K562 (cell line): ENCODE measurements at regions not wholly inside any gene's neighbourhood (a gene's known extent, or its start where the extent isn't known, plus 50 kb on each side); places are given as distances from the start of the nearest gene placed in this dataset.

ENCODE experiments used
- ATAC-seq: fragments of 200-7000 bp; cut with Tn5 transposase; 3 replicates; pipeline ENCODE4 v1.9.1; 2020; ENCODE audit warnings: moderate library complexity
- BruUV-seq: library from RNA; stranded (reverse); fragments of 400-500 nt; replicated peaks from 2 replicates; lab custom pipeline; 2021; lab: Mats Ljungman, UMichigan
- CTCF ChIA-PET: fragments of 300-600 bp; formaldehyde crosslinking; extraction: SDS; loops from one replicate; lab custom pipeline; 2021; ENCODE audit warnings: low intra/inter-chr PET ratio; lab: Yijun Ruan, JAX
- POLR2A ChIA-PET: fragments of 300-600, 350-650 bp; sonication (Branson Sonifier 250); formaldehyde crosslinking; extraction: SDS; loops from one replicate; lab custom pipeline; 2021; ENCODE audit warnings: antibody characterized with exemption, inconsistent platforms; lab: Yijun Ruan, JAX
- DNase-seq, 4 experiments: peaks; one replicate each; pipeline versions ENCODE4 v3.0.0 to v3.0.0-alpha.2; 2011 to 2018; ENCODE audit warnings: low spot score in 3 of 4, mixed read lengths in 3 of 4; ENCODE audit errors: extremely low read depth in 1 of 4
- FAIRE-seq: peaks from 2 replicates; lab custom pipeline; 2011; peaks lifted over from hg19 to GRCh38; lab: Jason Lieb, UNC
- H2AFZ ChIP-seq: 2 replicates; pipeline ENCODE4 v1.6.0; 2011; ENCODE audit warnings: low read depth, low read length, control low read depth, inconsistent platforms
- H3K27ac ChIP-seq: fragments of 200-600 bp; 3 replicates; pipeline ENCODE4 v1.8.0; 2011; ENCODE audit warnings: low read depth, mild to moderate bottlenecking, control low read depth, inconsistent platforms, low read length, moderate library complexity, mixed read lengths; ENCODE audit errors: extremely low read depth
- H3K27me3 ChIP-seq, 2 experiments: fragments of 300-600 bp in 1 of 2; 2 replicates in 1 of 2; 3 replicates in 1 of 2; pipeline versions ENCODE4 v1.6.0 to v1.8.0; 2011; ENCODE audit warnings: inconsistent platforms in 2 of 2, low read length in 2 of 2, mild to moderate bottlenecking in 1 of 2, mixed read lengths in 1 of 2, moderate library complexity in 1 of 2; ENCODE audit not compliant: control insufficient read depth in 2 of 2, insufficient read depth in 2 of 2
- H3K36me3 ChIP-seq: fragments of 300-600 bp; 3 replicates; pipeline ENCODE4 v1.8.0; 2011; ENCODE audit warnings: mild to moderate bottlenecking, low read length, inconsistent platforms; ENCODE audit not compliant: control insufficient read depth, insufficient read depth
- H3K4me1 ChIP-seq, 2 experiments: fragments of 200-600 bp in 1 of 2; replicated peaks in 1 of 2; 2 replicates in 1 of 2; 3 replicates in 1 of 2; pipeline versions ENCODE4 v1.5.1 to v1.8.0; 2011; ENCODE audit warnings: inconsistent platforms in 2 of 2, low read length in 2 of 2, mild to moderate bottlenecking in 1 of 2, mixed read lengths in 1 of 2, moderate library complexity in 1 of 2; ENCODE audit not compliant: control insufficient read depth in 2 of 2, insufficient read depth in 2 of 2
- H3K4me2 ChIP-seq: 2 replicates; pipeline ENCODE4 v1.6.1; 2011; ENCODE audit warnings: low read length, control low read depth, inconsistent platforms, mixed read lengths; ENCODE audit not compliant: insufficient read depth
- H3K4me3 ChIP-seq: fragments of 200-600 bp; sonication (generic), shearing (Covaris generic); 2 replicates; pipeline ENCODE4 v1.5.1; 2016; ENCODE audit warnings: control low read depth, inconsistent platforms
- H3K79me2 ChIP-seq: fragments of 200-600 bp; 3 replicates; pipeline ENCODE4 v1.8.0; 2011; ENCODE audit warnings: low read length, inconsistent platforms; ENCODE audit not compliant: control insufficient read depth, insufficient read depth
- H3K9ac ChIP-seq, 2 experiments: 2 replicates each; pipeline versions ENCODE4 v1.6.0 to v1.6.1; 2011; ENCODE audit warnings: low read depth in 2 of 2, low read length in 2 of 2, control low read depth in 1 of 2, inconsistent platforms in 1 of 2, mild to moderate bottlenecking in 1 of 2, mixed read lengths in 1 of 2; ENCODE audit not compliant: insufficient read depth in 1 of 2
- H3K9me1 ChIP-seq: one replicate; pipeline ENCODE4 v1.6.0; 2011; ENCODE audit warnings: inconsistent platforms, mild to moderate bottlenecking, low read length, moderate library complexity; ENCODE audit not compliant: control insufficient read depth, insufficient read depth
- H3K9me3 ChIP-seq: replicated peaks from 2 replicates; pipeline ENCODE4 v1.5.1; 2011; ENCODE audit warnings: low read depth, low read length, inconsistent platforms; ENCODE audit not compliant: control insufficient read depth, insufficient read depth
- H4K20me1 ChIP-seq: replicated peaks from 2 replicates; pipeline ENCODE4 v1.6.1; 2011; ENCODE audit warnings: low read length, inconsistent platforms, mixed read lengths; ENCODE audit not compliant: control insufficient read depth, insufficient read depth
- ARID1B ChIP-seq: fragments of 450-650 bp; IDR thresholded peaks from 2 replicates; pipeline ENCODE4 v1.6.1; 2016; ENCODE audit warnings: antibody characterized with exemption, mild to moderate bottlenecking, inconsistent platforms
- CBFA2T3 ChIP-seq: fragments of 450-650 bp; IDR thresholded peaks from 2 replicates; pipeline ENCODE4 v1.6.1; 2017
- CHCHD3 ChIP-seq: fragments of 250-450 bp; sonication (Bioruptor Pico); IDR thresholded peaks from 2 replicates; pipeline ENCODE4 v2.1.2; 2022; ENCODE audit warnings: mild to moderate bottlenecking
- FOXJ2 ChIP-seq: fragments of 200-800 bp; sonication (Bioruptor generic); IDR thresholded peaks from 2 replicates; pipeline ENCODE4 v1.6.1; 2016; ENCODE audit warnings: missing genetic modification characterization, missing compliant biosample characterization
- JUNB ChIP-seq: fragments of 450-650 bp; formaldehyde crosslinking; conservative IDR thresholded peaks from 2 replicates; pipeline ENCODE4 v1.4.0; 2020; ENCODE audit warnings: mild to moderate bottlenecking
- NFATC3 ChIP-seq: fragments of 450-650 bp; IDR thresholded peaks from 2 replicates; pipeline ENCODE4 v1.6.1; 2017; ENCODE audit warnings: mild to moderate bottlenecking
- RBBP5 ChIP-seq: fragments of 200-600 bp; sonication (generic); IDR thresholded peaks from 2 replicates; pipeline ENCODE4 v1.6.1; 2012; ENCODE audit warnings: borderline replicate concordance, mild to moderate bottlenecking, low read length, control low read depth, inconsistent platforms; ENCODE audit not compliant: insufficient read depth, poor library complexity, severe bottlenecking
- ZNF133 ChIP-seq: fragments of 250-450 bp; sonication (Bioruptor Pico); IDR thresholded peaks from 2 replicates; pipeline ENCODE4 v1.4.0; 2020; ENCODE audit warnings: mild to moderate bottlenecking
- ZNF134 ChIP-seq: fragments of 250-450 bp; sonication (Bioruptor Pico); conservative IDR thresholded peaks from 2 replicates; pipeline ENCODE4 v1.4.0; 2020
- ZNF778 ChIP-seq: fragments of 450-650 bp; formaldehyde crosslinking; IDR thresholded peaks from 2 replicates; pipeline ENCODE4 v1.4.0; 2020; ENCODE audit warnings: mild to moderate bottlenecking, moderate library complexity
- WGBS: fragments of 100-300 bp; shearing (Covaris generic); methylation state at CpG from one replicate; pipeline ENCODE4 v1.1.6; 2016; ENCODE audit warnings: low coverage, mixed read lengths; ENCODE audit not compliant: insufficient coverage; ENCODE audit errors: missing lambda C conversion rate; 5-methylcytosine and 5-hydroxymethylcytosine counted together
- in situ Hi-C: fragments of 300-500 bp; cut with MboI; formaldehyde crosslinking; loops from 4 replicates; pipeline ENCODE4 v1.15.0; 2018; ENCODE audit warnings: inconsistent platforms, mixed read lengths
- intact Hi-C: fragments of 100-400 bp; cut with micrococcal nuclease; formaldehyde crosslinking; loops from 2 replicates; pipeline ENCODE4 v1.14.2; 2022
- TF ChIP-seq, protein P1 (sequence below): sonication (generic); formaldehyde crosslinking; IDR thresholded peaks from 2 replicates; pipeline ENCODE4 v1.8.1; 2022; ENCODE audit warnings: missing genetic modification reagents
- TF ChIP-seq, protein P2 (sequence below): fragments of 250-450 bp; sonication (Bioruptor Pico); IDR thresholded peaks from 2 replicates; pipeline ENCODE4 v1.5.1; 2021; ENCODE audit warnings: mild to moderate bottlenecking
- TF ChIP-seq, protein P3 (sequence below): sonication (generic); formaldehyde crosslinking; IDR thresholded peaks from 2 replicates; pipeline ENCODE4 v1.8.0; 2022; ENCODE audit warnings: mild to moderate bottlenecking, missing genetic modification reagents

DNA sequence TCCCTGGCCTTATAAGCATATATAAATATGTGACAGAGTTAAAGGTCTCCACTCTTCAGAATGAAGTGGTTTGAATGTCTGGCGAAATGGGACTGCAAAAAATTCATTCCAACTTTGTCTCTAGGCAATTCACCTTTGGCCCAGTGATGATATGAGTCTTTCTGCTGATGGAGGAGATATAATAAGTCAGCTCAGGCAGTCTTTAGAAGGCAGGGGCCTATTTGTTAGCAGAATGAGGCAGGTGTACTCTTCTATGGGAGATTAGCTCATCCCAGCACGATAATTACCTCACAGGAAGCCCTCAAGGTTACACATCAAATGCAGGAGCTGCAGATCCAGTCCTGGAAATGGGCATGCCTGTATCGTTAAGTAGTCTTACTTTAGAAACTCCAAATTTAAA lies 300.5 kb downstream of the NR2F1-AS1 start:
- POLR2A ChIA-PET: no interaction called here
- no peaks in the 10 kb centered on the region for H3K9me3 ChIP-seq
- no peak for TF ChIP-seq CBFA2T3
- TF ChIP-seq, all 486 proteins: peak for 0
- DNase-seq: no peak
- no TSS peak for BruUV-seq
- no peaks in the 10 kb centered on the region for H3K9me1 ChIP-seq
- no peaks in the 10 kb centered on the region for H3K27me3 ChIP-seq
- no peak overlapping the region for H3K27ac ChIP-seq
- no peak for FAIRE-seq
- no peaks in the 10 kb centered on the region for H3K4me1 ChIP-seq
- H2AFZ ChIP-seq: no peak overlapping the region
- intact Hi-C loops (no loop called here), in situ Hi-C loops (no loop called here)
- no peak overlapping the region for H3K4me2 ChIP-seq
- CTCF ChIA-PET: no interaction called here
- H4K20me1 ChIP-seq: no peaks in the 10 kb centered on the region
- no peak overlapping the region for H3K4me3 ChIP-seq
- no peaks in the 10 kb centered on the region for H3K36me3 ChIP-seq
- no peak overlapping the region for H3K9ac ChIP-seq
- no peak for ATAC-seq
- no peaks in the 10 kb centered on the region for H3K79me2 ChIP-seq
- WGBS: 0% methylated on average over 3 of the region's 3 CpGs

DNA sequence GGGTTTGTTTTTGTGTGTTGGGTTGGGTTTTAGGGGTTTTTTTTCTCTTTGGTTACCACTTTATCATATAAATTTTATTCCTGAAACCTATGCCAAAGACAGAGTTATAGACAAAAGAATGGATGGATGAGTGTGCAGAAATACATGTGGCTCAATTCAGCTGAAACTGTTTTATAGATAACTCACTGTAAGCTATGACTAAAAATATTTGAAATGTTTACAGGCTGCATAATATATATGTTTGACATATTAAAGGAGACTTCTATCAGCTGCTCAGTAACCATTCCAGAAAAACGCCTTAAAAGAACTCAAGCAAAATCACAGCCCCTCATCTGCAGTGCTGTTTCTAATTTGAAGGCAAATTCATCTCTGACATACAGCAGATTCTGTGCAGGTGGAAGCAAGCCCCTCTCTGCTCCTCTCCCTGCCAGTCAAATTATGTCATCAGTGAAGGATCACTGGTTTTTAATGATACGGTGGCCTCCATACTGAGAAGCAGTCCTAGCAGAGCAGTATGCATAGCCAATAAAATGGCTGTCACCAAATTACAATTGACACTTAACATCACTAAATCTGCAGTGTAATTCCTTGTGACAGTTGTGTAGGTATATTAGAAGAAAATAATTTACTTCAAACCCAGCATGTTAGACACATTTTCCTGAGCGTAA lies 301.6 kb downstream of the NR2F1-AS1 start:
- FAIRE-seq: no peak
- Histone ChIP-seq H3K4me2 (no peak overlapping the region), H3K27me3 (no peaks in the 10 kb centered on the region), H3K9me3 (no peaks in the 10 kb centered on the region), H2AFZ (no peak overlapping the region), H4K20me1 (no peaks in the 10 kb centered on the region), H3K4me3 (no peak overlapping the region), H3K27ac (no peak overlapping the region), H3K4me1 (no peaks in the 10 kb centered on the region), H3K9me1 (no peaks in the 10 kb centered on the region), H3K79me2 (no peaks in the 10 kb centered on the region), H3K36me3 (no peaks in the 10 kb centered on the region), H3K9ac (no peak overlapping the region)
- BruUV-seq: no TSS peak
- WGBS: 4% methylated on average over 3 of the region's 3 CpGs
- no peak for DNase-seq
- TF ChIP-seq ZNF134 (CRISPR knock-in tag) (no peak), CHCHD3 (CRISPR knock-in tag) (no peak), ARID1B (no peak), JUNB (CRISPR knock-in tag) (no peak), FOXJ2 (tag) (no peak), ZNF778 (CRISPR knock-in tag) (no peak), RBBP5 (no peak), NFATC3 (no peak), ZNF133 (no peak)
- TF ChIP-seq, protein P1, sequence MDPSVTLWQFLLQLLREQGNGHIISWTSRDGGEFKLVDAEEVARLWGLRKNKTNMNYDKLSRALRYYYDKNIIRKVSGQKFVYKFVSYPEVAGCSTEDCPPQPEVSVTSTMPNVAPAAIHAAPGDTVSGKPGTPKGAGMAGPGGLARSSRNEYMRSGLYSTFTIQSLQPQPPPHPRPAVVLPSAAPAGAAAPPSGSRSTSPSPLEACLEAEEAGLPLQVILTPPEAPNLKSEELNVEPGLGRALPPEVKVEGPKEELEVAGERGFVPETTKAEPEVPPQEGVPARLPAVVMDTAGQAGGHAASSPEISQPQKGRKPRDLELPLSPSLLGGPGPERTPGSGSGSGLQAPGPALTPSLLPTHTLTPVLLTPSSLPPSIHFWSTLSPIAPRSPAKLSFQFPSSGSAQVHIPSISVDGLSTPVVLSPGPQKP: no peak
- TF ChIP-seq, protein P2, sequence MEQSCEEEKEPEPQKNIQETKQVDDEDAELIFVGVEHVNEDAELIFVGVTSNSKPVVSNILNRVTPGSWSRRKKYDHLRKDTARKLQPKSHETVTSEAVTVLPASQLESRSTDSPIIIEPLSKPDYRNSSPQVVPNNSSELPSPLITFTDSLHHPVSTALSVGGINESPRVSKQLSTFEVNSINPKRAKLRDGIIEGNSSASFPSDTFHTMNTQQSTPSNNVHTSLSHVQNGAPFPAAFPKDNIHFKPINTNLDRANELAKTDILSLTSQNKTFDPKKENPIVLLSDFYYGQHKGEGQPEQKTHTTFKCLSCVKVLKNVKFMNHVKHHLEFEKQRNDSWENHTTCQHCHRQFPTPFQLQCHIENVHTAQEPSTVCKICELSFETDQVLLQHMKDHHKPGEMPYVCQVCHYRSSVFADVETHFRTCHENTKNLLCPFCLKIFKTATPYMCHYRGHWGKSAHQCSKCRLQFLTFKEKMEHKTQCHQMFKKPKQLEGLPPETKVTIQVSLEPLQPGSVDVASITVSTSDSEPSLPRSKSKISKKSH (CRISPR knock-in tag): no peak
- TF ChIP-seq, protein P3, sequence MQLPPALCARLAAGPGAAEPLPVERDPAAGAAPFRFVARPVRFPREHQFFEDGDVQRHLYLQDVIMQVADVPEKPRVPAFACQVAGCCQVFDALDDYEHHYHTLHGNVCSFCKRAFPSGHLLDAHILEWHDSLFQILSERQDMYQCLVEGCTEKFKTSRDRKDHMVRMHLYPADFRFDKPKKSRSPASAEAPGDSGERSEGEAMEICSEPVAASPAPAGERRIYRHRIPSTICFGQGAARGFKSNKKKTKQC: no peak
- intact Hi-C loops: no loop called here
- CTCF ChIA-PET: no interaction called here
- ATAC-seq: no peak
- in situ Hi-C loops: no loop called here
- POLR2A ChIA-PET: no interaction called here
